Heart right ventricle (tissue), 16 donors: ENCODE measurements at regions not wholly inside any gene's neighbourhood (a gene's known extent, or its start where the extent isn't known, plus 50 kb on each side); places are given as distances from the start of the nearest gene placed in this dataset.
"Not testable (repeated sequence)": the region's sequence is repeated elsewhere in the genome, so short reads cannot be mapped to it uniquely, and the experiment has no call there.

Experiments
- ATAC-seq, 8 donors: fragments of 200-7000 bp; cut with Tn5 transposase; one replicate each; pipeline ENCODE4 v1.9.1; 2020; ENCODE audit warnings: mild to moderate bottlenecking in 8 of 8, moderate library complexity in 8 of 8, moderate number of reproducible peaks in 1 of 8
- DNase-seq, 2 donors: peaks; one replicate each; pipeline ENCODE4 v3.0.0-alpha.2; 2020
- H3K27ac ChIP-seq, 10 donors: fragments of 200-600 bp; sonication (generic) in 2 of 10; one replicate each; pipeline versions ENCODE4 v1.5.0 to v1.8.0; 2020 to 2022; ENCODE audit warnings: mild to moderate bottlenecking in 3 of 10
- H3K27me3 ChIP-seq, 7 donors: fragments of 200-600 bp; one replicate each; pipeline ENCODE4 v1.8.0; 2021 to 2022; ENCODE audit warnings: mild to moderate bottlenecking in 2 of 7
- H3K36me3 ChIP-seq, 9 donors: fragments of 200-600 bp; sonication (generic) in 1 of 9; one replicate each; pipeline versions ENCODE4 v1.5.0 to v1.8.0; 2020 to 2022; ENCODE audit warnings: mild to moderate bottlenecking in 2 of 9
- H3K4me1 ChIP-seq, 9 donors: fragments of 200-600 bp; sonication (generic) in 1 of 9; one replicate each; pipeline versions ENCODE4 v1.5.0 to v1.8.0; 2020 to 2022; ENCODE audit warnings: mild to moderate bottlenecking in 4 of 9
- H3K4me3 ChIP-seq, 10 donors: fragments of 200-600 bp; sonication (generic) in 2 of 10; one replicate each; pipeline versions ENCODE4 v1.5.0 to v1.8.0; 2020 to 2022; ENCODE audit warnings: mild to moderate bottlenecking in 7 of 10, moderate library complexity in 2 of 10
- H3K9me3 ChIP-seq, 11 donors: fragments of 200-600 bp in 10 of 11; sonication (generic) in 2 of 11; one replicate each; pipeline versions ENCODE4 v1.5.0 to v1.8.0; 2013 to 2022; ENCODE audit warnings: mild to moderate bottlenecking in 2 of 11, control low read depth in 1 of 11, moderate library complexity in 1 of 11
- CTCF ChIP-seq, 9 donors: fragments of 200-600 bp; sonication (generic) in 2 of 9; IDR thresholded peaks; one replicate each; pipeline versions ENCODE4 v1.5.0 to v1.8.0; 2021 to 2022; ENCODE audit warnings: antibody characterized with exemption in 9 of 9, mild to moderate bottlenecking in 5 of 9, moderate library complexity in 1 of 9
- WGBS, 2 donors: extraction: QIAGEN DNeasy Blood & Tissue Kit; methylation state at CpG; one replicate each; pipeline ENCODE4 v1.1.7; 2013; ENCODE audit warnings: inconsistent platforms in 1 of 2; 5-methylcytosine and 5-hydroxymethylcytosine counted together
- intact Hi-C, 10 donors: fragments of 100-400 bp; cut with DNase I; formaldehyde crosslinking; loops; one replicate each; pipeline versions ENCODE4 v1.11.1 to v1.14.2; 2022
- donor health status: Arrhythmogenic right ventricular cardiomyopathy.
- donor health status: ischemic (EF 13 %, LVEDD 7.1; RV severe dilation, severe dysfunction).
- donor health status: healthy with polysubstance abuse.
- donor health status: DM: no; HTN: yes; CAD: no.
- donor health status: DM: no; HTN: no; CAD: no.
- donor health status: ischemic (EF 25% LVEDD 6.9; RV normal size, moderate dysfunction).
- donor health status: ischemic (EF 25% LVEDD 5.7; RV mildly dilated, moderate dysfunction).
- donor health status: healthy.
- donor health status: DM: yes; HTN: yes; CAD: no.
- donor health status: Ischemic cardiomyopathy.
- donor health status: ischemic (EF 35%, LVEDD 5.7; RV mildly dilated, moderate dysfunction).
- donor health status: nonischemic (EF 11% LVEDD 7.7; RV severe dilation, severe dysfunction).
- donor health status: DM: yes; HTN: yes; CAD: no.
- donor health status: PGD.
- donor health status: ischemic (EF 29% LVEDD 5.4; RV normal size, mild dysfunction).
- donor health status: nonischemic (EF 23%, LVEDD 6.1; RV moderate dilation, normal function).

GRCh38 chr1:55774446-55774845 lies 559.3 kb upstream of the USP24 start:
- DNase-seq = no peak
- no peak overlapping the region for H3K27ac ChIP-seq
- no peak for ATAC-seq
- no peaks in the 10 kb centered on the region for H3K36me3 ChIP-seq
- H3K4me1 ChIP-seq = no peaks in the 10 kb centered on the region
- intact Hi-C loops = no loop called here
- peaks cover 0 to 12% (median 0%) of the 10 kb centered on the region in 11 donors for H3K9me3 ChIP-seq
- 90 to 97% methylated on average over 3 of the region's 3 CpGs for WGBS, 2 donors
- H3K27me3 ChIP-seq = no peaks in the 10 kb centered on the region
- TF ChIP-seq CTCF (IDR thresholded peaks at IDR 0.05) = no peak
- H3K4me3 ChIP-seq = no peak overlapping the region

- DNase-seq (no peak), ATAC-seq (no peak)
- Histone ChIP-seq H3K4me3 (no peak overlapping the region), H3K9me3 (peaks cover 0 to 12% (median 0%) of the 10 kb centered on the region in 11 donors), H3K27ac (no peak overlapping the region), H3K4me1 (peaks cover 0 to 2% (median 0%) of the 10 kb centered on the region in 9 donors), H3K27me3 (no peaks in the 10 kb centered on the region), H3K36me3 (no peaks in the 10 kb centered on the region)
- no peak for TF ChIP-seq CTCF (IDR thresholded peaks at IDR 0.05)
- intact Hi-C loops = no loop called here
- 93 to 95% methylated on average over 4 of the region's 4 CpGs for WGBS, 2 donors
Measured at GRCh38 chr1:55773211-55773940, 558.2 kb upstream of the USP24 start.

GRCh38 chr1:55768327-55768952 lies 553.3 kb upstream of the USP24 start:
- Histone ChIP-seq H3K27ac (no peak overlapping the region), H3K4me3 (no peak overlapping the region), H3K9me3 (peaks cover 0 to 3% (median 0%) of the 10 kb centered on the region in 11 donors), H3K36me3 (no peaks in the 10 kb centered on the region), H3K4me1 (peaks cover 0 to 9% (median 0%) of the 10 kb centered on the region in 9 donors), H3K27me3 (no peaks in the 10 kb centered on the region)
- ATAC-seq = no peak
- intact Hi-C loops = no loop called here
- no peak for TF ChIP-seq CTCF (IDR thresholded peaks at IDR 0.05)
- 77 to 92% methylated on average over 1 of the region's 1 CpG for WGBS, 2 donors
- DNase-seq = no peak

- Histone ChIP-seq H3K36me3 (no peaks in the 10 kb centered on the region), H3K4me3 (no peak overlapping the region), H3K27me3 (no peaks in the 10 kb centered on the region), H3K4me1 (peaks cover 0 to 9% (median 0%) of the 10 kb centered on the region in 9 donors), H3K9me3 (peaks cover 0 to 15% (median 0%) of the 10 kb centered on the region in 11 donors), H3K27ac (no peak overlapping the region)
- DNase-seq (no peak), ATAC-seq (peak in 1 of 8 donors; percentile 14)
- TF ChIP-seq CTCF (IDR thresholded peaks at IDR 0.05) = no peak
- 84 to 87% methylated on average over 3 of the region's 3 CpGs for WGBS, 2 donors
- intact Hi-C loops = no loop called here
Measured at GRCh38 chr1:55767171-55767570, 552.0 kb upstream of the USP24 start.

- H3K27ac ChIP-seq, H3K4me1 ChIP-seq, intact Hi-C loops, H3K36me3 ChIP-seq, H3K27me3 ChIP-seq, H3K4me3 ChIP-seq, ATAC-seq, DNase-seq: not testable (repeated sequence)
- 89 to 96% methylated on average over 3 of the region's 3 CpGs for WGBS, 2 donors
- peaks cover 0 to 20% (median 0%) of the 10 kb centered on the region in 11 donors for H3K9me3 ChIP-seq
Measured at GRCh38 chr1:55765505-55765904, 550.3 kb upstream of the USP24 start.
